ENCODE measurements at regions not wholly inside any gene's neighbourhood (a gene's known extent, or its start where the extent isn't known, plus 50 kb on each side); places are given as distances from the start of the nearest gene placed in this dataset.

DNA sequence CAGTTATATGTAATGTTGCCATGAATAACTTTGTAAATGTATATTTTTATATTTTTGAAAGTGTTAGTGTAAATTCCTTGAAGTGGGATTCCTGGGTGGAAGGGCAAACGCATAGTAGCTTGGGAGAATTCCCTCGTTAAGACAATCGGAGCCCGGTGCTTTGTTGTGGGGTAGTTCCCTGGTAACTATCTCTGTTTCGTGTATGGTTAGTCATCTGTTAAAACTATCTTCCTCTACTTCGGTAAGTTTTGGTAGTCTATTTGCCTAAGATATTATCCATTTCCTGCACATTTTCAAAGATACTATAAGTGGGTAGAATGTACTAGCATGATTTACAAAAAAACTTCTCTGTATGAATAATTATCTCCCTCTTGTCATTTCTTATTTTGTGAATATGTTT is 113.8 kb upstream of the NRXN1 start:
- TF ChIP-seq, protein P1, sequence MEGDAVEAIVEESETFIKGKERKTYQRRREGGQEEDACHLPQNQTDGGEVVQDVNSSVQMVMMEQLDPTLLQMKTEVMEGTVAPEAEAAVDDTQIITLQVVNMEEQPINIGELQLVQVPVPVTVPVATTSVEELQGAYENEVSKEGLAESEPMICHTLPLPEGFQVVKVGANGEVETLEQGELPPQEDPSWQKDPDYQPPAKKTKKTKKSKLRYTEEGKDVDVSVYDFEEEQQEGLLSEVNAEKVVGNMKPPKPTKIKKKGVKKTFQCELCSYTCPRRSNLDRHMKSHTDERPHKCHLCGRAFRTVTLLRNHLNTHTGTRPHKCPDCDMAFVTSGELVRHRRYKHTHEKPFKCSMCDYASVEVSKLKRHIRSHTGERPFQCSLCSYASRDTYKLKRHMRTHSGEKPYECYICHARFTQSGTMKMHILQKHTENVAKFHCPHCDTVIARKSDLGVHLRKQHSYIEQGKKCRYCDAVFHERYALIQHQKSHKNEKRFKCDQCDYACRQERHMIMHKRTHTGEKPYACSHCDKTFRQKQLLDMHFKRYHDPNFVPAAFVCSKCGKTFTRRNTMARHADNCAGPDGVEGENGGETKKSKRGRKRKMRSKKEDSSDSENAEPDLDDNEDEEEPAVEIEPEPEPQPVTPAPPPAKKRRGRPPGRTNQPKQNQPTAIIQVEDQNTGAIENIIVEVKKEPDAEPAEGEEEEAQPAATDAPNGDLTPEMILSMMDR (conservative IDR thresholded peaks at IDR 0.05; ENCODE audit: control insufficient read depth, insufficient read depth, low read depth, low read length): no peak
- no peak for DNase-seq (ENCODE audit: low read depth)
- no peak overlapping the region for H3K4me3 ChIP-seq (ENCODE audit: control insufficient read depth, low read depth, low read length)

DNA sequence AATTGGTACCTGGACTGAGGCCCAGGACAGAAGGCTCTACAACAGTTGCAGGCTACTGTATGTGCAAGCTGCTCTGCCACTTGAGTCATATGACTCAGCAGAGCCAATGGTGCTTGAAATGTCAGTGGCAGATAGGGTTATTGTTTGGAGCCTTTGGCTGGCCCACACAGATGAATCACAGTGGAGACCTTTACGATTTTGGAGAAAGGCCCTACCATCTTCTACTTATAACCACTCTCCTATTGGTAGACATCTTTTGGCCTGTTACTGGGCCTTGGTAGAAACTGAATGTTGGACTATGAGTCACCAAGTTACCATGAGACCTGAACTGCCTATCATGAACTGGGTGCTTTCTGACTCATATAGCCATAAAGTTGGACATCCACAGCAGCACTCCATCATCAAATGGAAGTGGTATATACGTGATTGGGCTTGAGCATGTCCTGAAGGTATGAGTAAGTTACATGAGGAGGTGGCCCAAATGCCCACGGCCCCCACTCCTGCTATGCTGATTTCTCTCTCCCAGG is 88.9 kb upstream of the NRXN1 start:
- TF ChIP-seq, protein P1 (conservative IDR thresholded peaks at IDR 0.05; ENCODE audit: control insufficient read depth, insufficient read depth, low read depth, low read length): no peak
- no peak for DNase-seq (ENCODE audit: low read depth)
- H3K4me3 ChIP-seq (ENCODE audit: control insufficient read depth, low read depth, low read length): no peak overlapping the region

DNA sequence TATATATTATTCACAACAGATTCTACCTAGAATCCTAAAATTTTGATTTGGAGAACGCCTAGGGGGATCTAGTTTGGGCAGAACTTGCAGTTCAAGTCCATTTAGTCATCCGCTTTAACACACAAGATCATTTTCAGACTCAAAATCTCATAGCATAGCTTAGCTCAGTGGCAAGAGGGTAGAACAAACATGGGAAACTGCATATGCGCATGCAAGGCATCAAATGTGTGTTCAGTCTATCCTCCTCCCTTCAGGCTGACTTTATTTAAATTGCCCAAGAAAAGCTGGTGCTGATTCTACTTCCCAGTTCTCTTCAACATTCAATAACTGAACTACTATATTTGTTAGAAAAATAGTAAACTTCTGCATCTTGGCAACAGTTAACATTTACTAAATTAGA is 79.6 kb upstream of the NRXN1 start:
- H3K4me3 ChIP-seq (ENCODE audit: control insufficient read depth, low read depth, low read length): no peak overlapping the region
- no peak for DNase-seq (ENCODE audit: low read depth)
- TF ChIP-seq, protein P1 (conservative IDR thresholded peaks at IDR 0.05; ENCODE audit: control insufficient read depth, insufficient read depth, low read depth, low read length): no peak

DNA sequence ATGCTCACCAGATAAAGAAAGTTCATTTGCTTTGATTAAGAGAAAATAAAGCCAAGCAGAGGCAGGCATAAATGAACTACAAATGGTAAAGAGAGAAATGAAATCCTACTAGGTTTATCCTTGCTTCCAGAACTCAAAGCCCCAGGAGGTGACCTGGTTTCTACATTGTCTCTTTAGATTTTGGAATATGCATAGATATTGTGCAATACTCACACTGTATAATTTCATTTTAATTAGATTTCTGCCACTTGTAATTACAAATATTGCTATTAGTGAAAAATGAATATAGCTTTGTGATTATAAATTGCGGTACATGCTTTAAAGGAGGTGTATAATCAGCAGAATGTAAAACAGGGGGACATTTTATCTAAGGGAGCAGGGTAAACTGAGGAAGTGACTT is 76.9 kb upstream of the NRXN1 start:
- H3K4me3 ChIP-seq (ENCODE audit: control insufficient read depth, low read depth, low read length): no peak overlapping the region
- DNase-seq (ENCODE audit: low read depth): no peak
- TF ChIP-seq, protein P1 (conservative IDR thresholded peaks at IDR 0.05; ENCODE audit: control insufficient read depth, insufficient read depth, low read depth, low read length): no peak

DNA sequence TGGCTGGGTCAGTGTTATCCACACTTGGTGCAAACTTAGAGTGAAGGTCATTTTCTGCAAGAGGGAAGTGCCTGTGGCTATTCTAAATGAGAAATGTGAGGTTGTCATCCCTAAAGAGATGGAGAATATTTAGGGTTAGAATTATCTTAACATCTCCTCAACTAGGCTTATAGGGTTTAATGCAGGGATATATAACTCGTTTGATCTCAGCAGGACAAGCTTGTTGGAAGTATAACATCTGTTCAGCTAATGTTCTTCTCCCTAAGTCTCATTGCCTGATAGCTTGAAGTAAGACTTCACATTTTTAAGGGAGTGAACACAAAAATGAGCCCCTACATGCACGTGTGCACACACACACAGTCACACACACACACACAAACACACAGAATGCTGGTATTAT is 75.9 kb upstream of the NRXN1 start:
- TF ChIP-seq, protein P1 (conservative IDR thresholded peaks at IDR 0.05; ENCODE audit: control insufficient read depth, insufficient read depth, low read depth, low read length): no peak
- no peak overlapping the region for H3K4me3 ChIP-seq (ENCODE audit: control insufficient read depth, low read depth, low read length)
- no peak for DNase-seq (ENCODE audit: low read depth)

DNA sequence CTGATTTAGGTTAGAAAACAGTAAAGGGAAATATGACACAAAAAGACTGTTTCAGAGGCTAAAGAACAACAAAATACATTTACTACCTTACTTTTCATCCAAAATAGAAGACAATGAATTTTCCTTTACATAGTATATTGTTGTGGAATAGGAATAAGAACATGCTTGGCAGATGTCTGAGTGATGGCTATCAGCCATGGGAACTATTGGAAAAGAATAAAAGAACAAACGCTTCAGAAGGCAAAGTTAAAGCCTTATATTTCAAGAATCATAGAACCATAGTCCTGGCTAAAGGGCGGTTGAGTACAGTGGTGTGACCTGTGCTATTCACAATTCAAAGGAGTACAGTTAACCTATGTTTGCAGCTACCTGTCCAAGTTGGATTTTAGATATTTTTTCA is 73.9 kb upstream of the NRXN1 start:
- TF ChIP-seq, protein P1 (conservative IDR thresholded peaks at IDR 0.05; ENCODE audit: control insufficient read depth, insufficient read depth, low read depth, low read length): no peak
- no peak for DNase-seq (ENCODE audit: low read depth)
- H3K4me3 ChIP-seq (ENCODE audit: control insufficient read depth, low read depth, low read length): no peak overlapping the region

DNA sequence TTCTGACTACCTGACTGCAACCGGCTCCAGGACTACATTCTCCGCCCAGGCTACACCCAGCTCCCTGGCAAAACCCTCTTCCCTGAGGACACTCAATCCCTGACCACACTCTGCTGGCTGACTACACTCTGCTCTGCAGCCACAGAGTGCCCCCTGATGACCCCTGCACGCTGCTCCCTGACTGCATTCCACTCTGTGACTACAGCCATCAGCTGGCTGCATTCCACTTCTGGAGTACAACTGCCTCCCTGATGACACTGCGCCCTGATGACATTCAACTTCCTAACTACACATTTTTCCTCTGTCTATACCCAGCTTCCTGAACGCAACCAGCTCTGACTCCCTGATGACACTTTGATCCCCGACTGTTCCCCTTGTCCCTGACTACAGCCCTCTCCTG is 71.3 kb upstream of the NRXN1 start:
- TF ChIP-seq, protein P1 (conservative IDR thresholded peaks at IDR 0.05; ENCODE audit: control insufficient read depth, insufficient read depth, low read depth, low read length): no peak
- DNase-seq (ENCODE audit: low read depth): no peak
- no peak overlapping the region for H3K4me3 ChIP-seq (ENCODE audit: control insufficient read depth, low read depth, low read length)
